ENCODE measurements at regions not wholly inside any gene's neighbourhood (a gene's known extent, or its start where the extent isn't known, plus 50 kb on each side); places are given as distances from the start of the nearest gene placed in this dataset.

DNA sequence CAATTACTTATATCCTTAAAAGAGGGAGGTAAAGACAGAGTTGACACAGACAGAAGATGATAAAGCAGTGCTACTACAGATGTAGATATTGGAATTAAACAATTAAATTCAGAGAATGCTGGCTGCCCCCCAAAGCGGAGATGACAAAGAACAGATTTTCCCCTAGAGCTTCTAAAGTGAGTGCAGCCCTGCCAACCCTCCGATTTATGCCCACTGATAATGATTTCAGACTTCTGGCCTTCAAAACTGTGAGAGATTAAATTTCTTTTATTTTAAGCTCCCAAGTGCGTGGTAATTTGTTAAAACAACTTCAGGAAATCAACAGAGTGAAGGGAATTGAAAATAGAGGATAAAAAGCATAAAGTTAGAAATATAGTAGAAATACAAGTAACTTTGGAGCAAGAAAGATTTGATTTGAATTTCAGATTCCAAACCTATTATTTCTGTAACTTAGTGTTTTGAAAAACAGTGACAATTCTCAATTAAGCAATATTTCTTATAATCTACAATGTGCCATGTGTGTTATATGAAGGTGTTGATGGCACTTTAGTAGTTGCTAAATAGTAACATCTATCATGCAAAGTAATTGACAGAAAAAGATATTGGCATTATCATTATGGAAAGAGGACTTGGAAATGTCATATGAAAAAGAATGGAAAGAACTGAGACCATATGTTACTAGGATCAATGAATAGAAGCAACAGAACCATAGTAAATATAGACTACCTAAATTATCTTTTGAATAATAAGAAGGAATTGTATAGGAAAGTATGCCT is 946.4 kb upstream of the PTPRD start:
- H3K27me3 ChIP-seq = no peaks in the 10 kb centered on the region
- H3K36me3 ChIP-seq (replicated peaks in 1 of 2) = no peaks in the 10 kb centered on the region
- no peak overlapping the region for H3K27ac ChIP-seq
- intact Hi-C loops (cut with DNase I) = no loop called here
- H3K4me1 ChIP-seq (replicated peaks in 1 of 2) = no peaks in the 10 kb centered on the region
- 40 to 55% (median 48%) methylated on average over 3 of the region's 3 CpGs for WGBS, 4 donors
- no peaks in the 10 kb centered on the region for H3K9me3 ChIP-seq (replicated peaks in 1 of 3)
- TF ChIP-seq CTCF (IDR thresholded peaks at IDR 0.05) (no peak), POLR2A (IDR thresholded peaks at IDR 0.05) (no peak)
- DNase-seq = no peak
- no peak overlapping the region for H3K4me3 ChIP-seq

- 60 to 70% (median 69%) methylated on average over 2 of the region's 2 CpGs for WGBS, 4 donors
- intact Hi-C loops (cut with DNase I) = no loop called here
Observed at GRCh38 chr9:11577522-11577921, 964.7 kb upstream of the PTPRD start.

DNA sequence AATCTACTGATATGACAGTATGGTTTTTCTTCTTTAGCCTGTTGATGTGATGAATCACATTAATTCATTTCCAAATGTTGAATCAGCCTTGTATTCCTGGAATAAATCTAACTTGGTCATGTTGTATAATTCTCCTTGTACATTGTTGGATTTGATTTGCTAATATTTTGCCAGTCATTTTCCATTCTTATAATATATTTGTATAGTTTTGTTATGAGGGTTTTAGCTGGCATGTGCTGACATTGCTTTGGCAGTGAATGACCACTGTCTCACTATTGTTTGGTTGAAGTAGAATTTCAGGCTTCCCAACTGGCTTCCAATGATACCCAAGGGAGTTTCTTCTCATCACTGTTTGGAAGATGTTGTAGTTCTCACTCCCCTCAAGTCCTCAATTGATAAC is 983.0 kb upstream of the PTPRD start:
- TF ChIP-seq POLR2A (IDR thresholded peaks at IDR 0.05) = no peak
- TF ChIP-seq CTCF (IDR thresholded peaks at IDR 0.05) = no peak
- no peaks in the 10 kb centered on the region for H3K27me3 ChIP-seq
- DNase-seq = no peak
- no peaks in the 10 kb centered on the region for H3K36me3 ChIP-seq (replicated peaks in 1 of 2)
- H3K4me1 ChIP-seq (replicated peaks in 1 of 2) = no peaks in the 10 kb centered on the region
- H3K4me3 ChIP-seq = no peak overlapping the region
- no peak overlapping the region for H3K27ac ChIP-seq
- intact Hi-C loops (cut with DNase I) = no loop called here
- no peaks in the 10 kb centered on the region for H3K9me3 ChIP-seq (replicated peaks in 1 of 3)

More at GRCh38 chr9:11577522-11577921, 964.7 kb upstream of the PTPRD start:
- Histone ChIP-seq H3K4me1 (replicated peaks in 1 of 2) (no peaks in the 10 kb centered on the region), H3K27me3 (no peaks in the 10 kb centered on the region), H3K27ac (no peak overlapping the region), H3K9me3 (replicated peaks in 1 of 3) (no peaks in the 10 kb centered on the region), H3K36me3 (replicated peaks in 1 of 2) (no peaks in the 10 kb centered on the region), H3K4me3 (no peak overlapping the region)
- TF ChIP-seq CTCF (IDR thresholded peaks at IDR 0.05) (no peak), POLR2A (IDR thresholded peaks at IDR 0.05) (no peak)
- no peak for DNase-seq

DNA sequence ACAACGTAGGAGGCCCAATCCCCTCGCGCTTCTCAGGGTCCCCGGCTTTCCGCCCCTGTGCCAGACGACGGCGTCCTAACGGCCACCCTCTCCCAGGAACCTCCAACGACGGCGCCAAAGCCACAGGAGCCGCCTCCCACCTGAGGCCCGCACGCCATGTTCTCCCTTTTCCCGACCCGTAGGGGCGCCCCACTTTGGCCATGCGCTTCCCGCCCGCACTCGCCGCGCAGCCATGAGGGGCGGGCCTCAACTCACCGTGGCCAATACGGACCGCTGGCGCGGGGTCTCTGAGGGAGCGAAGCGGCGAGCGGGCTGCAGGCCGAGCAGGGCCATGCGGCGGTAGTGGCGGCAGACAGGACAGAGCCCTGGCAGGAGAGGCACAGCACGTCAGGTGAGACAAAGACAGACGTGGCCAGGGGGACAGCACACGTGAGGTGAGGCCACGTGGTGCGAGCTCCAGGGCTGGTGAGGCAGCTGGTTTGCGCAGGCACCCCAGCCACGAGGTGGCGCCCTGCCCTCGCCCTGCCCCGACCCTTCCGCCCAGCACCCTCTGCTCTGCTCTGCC is 1005.5 kb upstream of the PTPRD start:
- intact Hi-C loops (cut with DNase I) = no loop called here
- H3K4me1 ChIP-seq (replicated peaks in 1 of 2) = no peaks in the 10 kb centered on the region
- no peaks in the 10 kb centered on the region for H3K36me3 ChIP-seq (replicated peaks in 1 of 2)
- H3K9me3 ChIP-seq (replicated peaks in 1 of 3) = no peaks in the 10 kb centered on the region
- 89 to 95% (median 91%) methylated on average over 49 of the region's 49 CpGs for WGBS, 4 donors
- H3K27ac ChIP-seq = no peak overlapping the region
- H3K27me3 ChIP-seq = no peaks in the 10 kb centered on the region
- no peak overlapping the region for H3K4me3 ChIP-seq
- no peak for TF ChIP-seq POLR2A (IDR thresholded peaks at IDR 0.05)
- no peak for DNase-seq

DNA sequence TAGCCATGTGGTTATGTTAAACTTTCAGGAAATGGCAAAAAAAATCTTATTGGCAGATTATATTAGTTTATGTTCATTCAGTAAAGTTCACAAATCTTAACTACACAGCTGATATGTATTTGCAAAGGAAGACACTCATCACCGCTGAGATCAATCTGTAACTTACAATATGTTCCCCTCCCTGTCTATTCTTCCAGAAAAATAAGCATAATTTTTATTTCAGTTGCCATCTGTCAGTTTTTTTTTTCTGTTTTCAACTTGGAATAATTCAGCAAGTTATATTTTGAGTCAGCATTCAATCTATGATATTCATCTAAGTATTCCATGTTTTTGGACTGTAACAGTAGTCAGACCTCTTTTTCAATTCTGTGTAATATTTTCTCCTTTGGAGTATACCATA is 1019.9 kb upstream of the PTPRD start:
- Histone ChIP-seq H3K27ac (no peak overlapping the region), H3K4me3 (no peak overlapping the region), H3K27me3 (no peaks in the 10 kb centered on the region), H3K36me3 (replicated peaks in 1 of 2) (no peaks in the 10 kb centered on the region), H3K9me3 (replicated peaks in 1 of 3) (no peaks in the 10 kb centered on the region), H3K4me1 (replicated peaks in 1 of 2) (no peaks in the 10 kb centered on the region)
- intact Hi-C loops (cut with DNase I) = no loop called here
- 88 to 94% (median 93%) methylated on average over 1 of the region's 1 CpG for WGBS, 4 donors
- TF ChIP-seq POLR2A (IDR thresholded peaks at IDR 0.05) (no peak), CTCF (IDR thresholded peaks at IDR 0.05) (no peak)
- DNase-seq = no peak
